GM21717 (cell line): ENCODE measurements at regions not wholly inside any gene's neighbourhood (a gene's known extent, or its start where the extent isn't known, plus 50 kb on each side); places are given as distances from the start of the nearest gene placed in this dataset.
"Not testable (repeated sequence)": the region's sequence is repeated elsewhere in the genome, so short reads cannot be mapped to it uniquely, and the experiment has no call there.

Experiments used
- ATAC-seq: cut with Tn5 transposase; IDR thresholded peaks from one replicate; pipeline ENCODE4 v1.9.1; 2021; ENCODE audit warnings: mild to moderate bottlenecking, moderate library complexity; ENCODE audit not compliant: unreplicated experiment

- ATAC-seq, result no peak
Observed at GRCh38 chr5:148880197-148880596, 53.8 kb downstream of the ADRB2 start.

GRCh38 chr5:148880696-148881095 lies 54.3 kb downstream of the ADRB2 start:
- no peak for ATAC-seq

DNA sequence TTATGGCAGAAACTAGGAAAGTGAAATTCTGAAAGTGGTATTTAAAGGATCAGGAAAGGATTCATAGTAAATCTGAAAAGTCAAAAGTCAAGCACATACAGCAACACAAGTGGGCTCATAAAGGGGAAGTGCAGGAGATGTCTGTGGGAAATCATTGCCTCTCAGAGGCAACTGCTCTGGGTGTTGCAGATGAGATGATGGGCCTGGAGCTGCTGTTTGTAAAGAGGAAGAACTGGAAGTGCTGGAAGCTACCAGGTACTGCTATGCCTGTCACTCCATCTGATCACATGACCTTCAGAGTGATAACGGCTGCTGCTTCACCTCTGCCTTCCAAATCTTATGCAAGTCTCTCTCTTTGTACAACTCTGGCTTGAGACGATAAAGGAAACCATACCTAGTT lies 55.9 kb downstream of the ADRB2 start:
- no peak for ATAC-seq

- ATAC-seq, result no peak
Observed at GRCh38 chr5:148884339-148885020, 58.1 kb downstream of the ADRB2 start.

- peak; percentile 68 for ATAC-seq
Observed at GRCh38 chr5:148887123-148887881, 60.9 kb downstream of the ADRB2 start.

DNA sequence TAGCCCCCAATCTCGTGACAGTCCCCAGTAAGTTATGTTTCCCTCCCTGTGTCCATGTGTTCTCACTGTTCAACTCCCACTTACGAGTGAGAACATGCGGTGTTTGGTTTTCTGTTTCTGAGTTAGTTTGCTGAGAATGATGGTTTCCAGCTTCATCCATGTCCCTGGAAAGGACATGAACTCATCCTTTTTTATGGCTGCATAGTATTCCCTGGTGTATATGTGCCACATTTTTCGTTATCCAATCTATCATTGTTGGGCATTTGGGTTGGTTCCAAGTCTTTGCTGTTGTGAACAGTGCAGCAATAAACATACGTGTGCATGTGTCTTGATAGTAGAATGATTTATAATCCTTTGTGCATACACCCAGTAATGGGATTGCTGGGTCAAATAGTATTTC lies 63.5 kb downstream of the ADRB2 start:
- not testable (repeated sequence) for ATAC-seq

GRCh38 chr5:148895441-148895840 lies 69.0 kb downstream of the ADRB2 start:
- ATAC-seq, result not testable (repeated sequence)

DNA sequence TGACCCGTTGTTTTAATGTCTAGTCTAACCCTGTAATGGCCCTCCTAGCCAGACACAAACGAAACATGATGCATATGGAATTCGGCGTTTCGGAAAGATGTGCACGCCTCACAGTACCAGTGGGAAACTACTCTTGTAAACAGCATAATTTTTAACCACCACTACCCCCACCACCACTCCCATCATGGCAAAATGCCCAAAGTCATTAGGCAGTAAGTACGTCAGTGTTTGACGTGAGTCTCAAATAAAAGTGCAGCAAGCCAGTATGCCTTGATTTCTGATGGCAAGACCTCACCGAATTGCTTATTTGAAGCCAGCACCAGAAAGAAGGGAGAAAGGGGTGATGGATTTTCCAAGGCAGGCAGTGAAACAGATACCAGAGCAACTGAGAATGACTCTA lies 71.4 kb downstream of the ADRB2 start:
- ATAC-seq, result no peak

- no peak for ATAC-seq
Observed at GRCh38 chr5:148898413-148899075, 72.1 kb downstream of the ADRB2 start.

DNA sequence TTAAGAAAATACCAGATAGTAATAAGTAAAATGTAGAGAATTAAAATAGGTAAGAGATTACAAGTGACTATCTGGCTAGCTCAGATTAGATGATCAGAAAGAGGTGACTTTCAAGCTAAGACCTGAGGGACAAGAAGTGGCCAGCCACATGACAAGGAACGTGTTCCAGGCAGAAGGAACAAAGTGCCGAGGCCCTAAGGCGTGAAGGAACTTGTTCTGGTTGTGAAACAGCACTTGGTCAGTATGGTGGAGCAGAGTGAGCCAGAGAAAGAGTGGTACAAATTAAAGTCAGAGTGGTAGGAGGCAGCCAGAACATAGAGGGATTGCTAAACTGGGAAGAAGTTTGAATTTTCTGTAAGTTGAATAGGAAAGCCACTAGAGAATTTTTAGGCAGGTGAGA lies 73.6 kb downstream of the ADRB2 start:
- ATAC-seq, result no peak

DNA sequence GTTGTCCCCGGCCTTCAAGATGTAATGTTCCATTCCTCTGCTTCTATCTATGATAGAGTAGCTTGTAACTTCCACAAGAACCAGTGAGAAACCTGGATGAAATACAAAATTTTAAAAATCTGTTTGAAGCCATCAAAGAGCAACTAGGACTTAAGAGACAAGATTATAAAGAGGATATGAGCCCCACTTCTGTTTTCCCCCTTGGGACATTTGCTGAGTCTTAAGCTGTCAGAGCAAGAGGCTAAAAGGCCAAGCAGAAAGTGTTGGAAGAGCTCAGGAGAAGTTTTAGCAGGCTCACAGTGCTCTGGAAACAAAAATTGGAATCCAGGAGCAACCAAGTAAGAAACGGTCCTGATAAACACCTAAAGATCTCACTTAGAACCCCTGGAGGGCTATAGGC lies 76.1 kb downstream of the ADRB2 start:
- no peak for ATAC-seq

GRCh38 chr5:148903587-148903986 lies 77.2 kb downstream of the ADRB2 start:
- no peak for ATAC-seq

DNA sequence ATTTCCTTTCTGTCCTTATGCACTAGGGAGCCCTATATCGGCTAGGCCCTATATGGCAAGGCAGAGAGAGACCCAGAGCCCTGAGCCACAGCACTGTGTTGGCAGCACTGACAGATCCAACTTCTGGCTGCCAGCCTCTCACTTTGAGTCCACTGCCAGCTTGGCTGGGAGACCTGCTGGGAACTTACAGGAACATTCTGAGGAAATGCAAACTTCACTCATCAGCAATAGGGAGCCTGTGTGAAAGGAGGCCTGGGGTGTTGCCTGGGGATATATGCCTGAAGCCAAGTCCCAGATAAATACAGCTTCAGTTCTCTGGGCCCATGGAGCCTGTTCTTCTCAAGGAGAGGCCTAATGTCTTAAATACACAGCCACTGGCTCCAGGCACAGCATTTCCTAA lies 78.0 kb downstream of the ADRB2 start:
- no peak for ATAC-seq

- no peak for ATAC-seq
Observed at GRCh38 chr5:148905541-148905940, 79.1 kb downstream of the ADRB2 start.

DNA sequence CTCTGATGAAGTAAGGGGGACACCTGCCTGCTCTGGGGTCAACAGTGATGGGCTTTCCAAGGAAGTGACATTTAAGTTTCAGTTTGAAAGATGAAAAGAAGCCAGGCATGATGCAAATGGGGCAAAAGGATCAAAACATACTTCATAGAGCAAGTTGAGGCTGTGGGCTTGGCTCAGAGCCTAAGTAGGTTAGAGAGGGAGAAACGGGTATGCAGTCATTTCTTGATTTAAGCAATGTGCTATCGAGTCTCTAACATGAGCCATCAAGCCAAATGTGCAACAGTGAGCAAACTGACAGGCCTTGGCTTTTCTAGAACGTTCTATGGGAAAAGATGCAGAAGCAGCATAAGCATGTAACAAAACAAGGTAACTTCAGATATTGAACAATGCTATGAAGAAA lies 80.6 kb downstream of the ADRB2 start:
- no peak for ATAC-seq

DNA sequence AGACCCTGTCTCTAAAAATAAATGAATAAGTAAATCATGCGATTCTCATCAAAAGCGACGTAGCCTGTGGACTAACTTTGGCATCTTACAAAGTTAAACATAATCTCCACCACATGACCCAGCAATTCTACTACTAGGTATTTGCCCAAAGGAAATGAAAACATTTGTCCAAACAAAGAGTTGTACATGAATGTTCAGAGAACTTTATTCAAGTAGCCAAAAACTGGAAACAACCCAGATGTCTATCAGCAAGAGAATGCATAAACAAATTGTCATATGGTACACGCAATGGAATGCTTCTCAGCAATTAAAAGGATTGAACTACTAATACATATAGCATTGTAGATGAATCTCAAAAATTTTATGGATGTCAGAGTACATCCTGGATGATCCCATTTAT lies 82.6 kb downstream of the ADRB2 start:
- ATAC-seq, result no peak

- no peak for ATAC-seq
Observed at GRCh38 chr5:148909766-148910165, 83.4 kb downstream of the ADRB2 start.

GRCh38 chr5:148910216-148910615 lies 83.8 kb downstream of the ADRB2 start:
- ATAC-seq, result no peak

DNA sequence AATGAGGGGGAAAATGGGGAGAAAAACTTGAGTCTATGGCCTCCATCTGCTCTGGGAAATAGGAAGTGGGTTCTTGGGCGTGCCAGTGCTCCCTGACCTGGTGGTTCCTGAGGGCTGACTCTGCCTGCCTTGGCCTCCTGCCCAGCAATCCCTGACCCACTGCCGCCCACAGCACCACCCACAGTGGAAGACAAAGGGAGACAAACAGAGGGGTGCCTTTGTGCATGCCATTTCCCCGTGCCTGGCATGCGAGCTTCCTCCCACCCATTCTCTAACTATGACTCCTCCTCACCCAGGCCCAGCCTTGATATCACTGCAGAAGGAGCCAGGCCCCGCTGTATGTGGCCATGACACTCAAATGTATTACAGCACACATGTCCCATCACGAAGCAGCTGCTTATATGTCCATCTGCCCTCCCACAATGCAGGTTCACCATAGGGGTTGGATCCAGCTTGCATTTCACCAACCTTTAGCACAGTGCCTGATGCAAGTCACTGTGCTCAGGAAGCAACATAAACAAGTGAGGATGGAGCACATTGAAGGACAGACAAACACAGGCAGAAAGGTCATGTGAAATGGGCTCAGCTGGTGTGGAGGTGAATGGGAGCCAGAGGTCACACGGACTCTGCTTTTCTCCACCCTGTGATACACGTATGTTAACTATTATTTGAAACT lies 84.4 kb downstream of the ADRB2 start:
- no peak for ATAC-seq

DNA sequence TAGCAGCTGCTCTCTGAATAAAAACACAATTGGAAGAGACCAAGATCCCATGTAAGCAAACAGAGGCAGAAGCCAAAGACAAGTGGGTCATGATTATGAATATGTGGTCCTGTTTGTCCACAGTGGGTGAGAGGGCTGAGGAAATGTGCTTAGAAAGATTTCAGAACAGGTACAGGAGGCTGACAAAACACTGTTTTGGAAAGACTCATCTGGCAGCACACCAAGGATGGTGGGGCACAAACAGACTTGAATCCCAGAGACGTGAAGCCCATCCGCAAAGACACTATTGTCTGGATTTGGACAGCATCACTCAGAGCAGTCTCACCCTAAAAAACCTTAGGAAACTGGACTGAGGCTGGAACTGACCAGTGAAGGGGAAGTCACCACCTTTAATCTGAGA lies 85.0 kb downstream of the ADRB2 start:
- no peak for ATAC-seq

DNA sequence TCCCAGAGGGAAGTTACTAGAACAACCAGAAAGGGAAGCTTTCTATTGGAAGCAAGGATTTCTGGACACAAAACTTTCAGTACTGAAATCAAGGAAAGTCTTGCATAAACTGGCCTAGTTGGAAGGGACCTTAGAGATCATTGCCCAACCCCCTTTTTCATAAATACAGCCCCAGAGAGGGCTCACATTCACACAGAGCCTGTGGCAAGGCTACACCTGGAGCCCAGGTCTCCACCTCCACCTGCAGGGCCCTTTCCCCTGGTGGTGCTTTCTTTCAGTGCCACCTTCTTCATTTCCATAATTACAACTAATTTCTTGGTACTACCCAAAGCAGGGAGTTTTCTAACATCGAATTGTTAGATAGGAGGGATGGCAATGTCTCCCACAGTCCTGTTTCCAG lies 85.7 kb downstream of the ADRB2 start:
- no peak for ATAC-seq
